ENCODE measurements at regions not wholly inside any gene's neighbourhood (a gene's known extent, or its start where the extent isn't known, plus 50 kb on each side); places are given as distances from the start of the nearest gene placed in this dataset.

- TF ChIP-seq, protein P1, sequence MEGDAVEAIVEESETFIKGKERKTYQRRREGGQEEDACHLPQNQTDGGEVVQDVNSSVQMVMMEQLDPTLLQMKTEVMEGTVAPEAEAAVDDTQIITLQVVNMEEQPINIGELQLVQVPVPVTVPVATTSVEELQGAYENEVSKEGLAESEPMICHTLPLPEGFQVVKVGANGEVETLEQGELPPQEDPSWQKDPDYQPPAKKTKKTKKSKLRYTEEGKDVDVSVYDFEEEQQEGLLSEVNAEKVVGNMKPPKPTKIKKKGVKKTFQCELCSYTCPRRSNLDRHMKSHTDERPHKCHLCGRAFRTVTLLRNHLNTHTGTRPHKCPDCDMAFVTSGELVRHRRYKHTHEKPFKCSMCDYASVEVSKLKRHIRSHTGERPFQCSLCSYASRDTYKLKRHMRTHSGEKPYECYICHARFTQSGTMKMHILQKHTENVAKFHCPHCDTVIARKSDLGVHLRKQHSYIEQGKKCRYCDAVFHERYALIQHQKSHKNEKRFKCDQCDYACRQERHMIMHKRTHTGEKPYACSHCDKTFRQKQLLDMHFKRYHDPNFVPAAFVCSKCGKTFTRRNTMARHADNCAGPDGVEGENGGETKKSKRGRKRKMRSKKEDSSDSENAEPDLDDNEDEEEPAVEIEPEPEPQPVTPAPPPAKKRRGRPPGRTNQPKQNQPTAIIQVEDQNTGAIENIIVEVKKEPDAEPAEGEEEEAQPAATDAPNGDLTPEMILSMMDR (IDR thresholded peaks at IDR 0.05), result no peak
- no peak for TF ChIP-seq POLR2A (IDR thresholded peaks at IDR 0.05)
These were observed 584.3 kb upstream of the KLF4 start for GRCh38 chr9:108073823-108074222.

Measured in adrenal gland (tissue), 5 donors.